ELR (cell line): ENCODE measurements at regions not wholly inside any gene's neighbourhood (a gene's known extent, or its start where the extent isn't known, plus 50 kb on each side); places are given as distances from the start of the nearest gene placed in this dataset.
"Not testable (repeated sequence)": the region's sequence is repeated elsewhere in the genome, so short reads cannot be mapped to it uniquely, and the experiment has no call there.

Source experiments
- DNase-seq: peaks from one replicate; pipeline ENCODE4 v3.0.0-alpha.2; 2015; ENCODE audit warnings: low read depth

- DNase-seq: no peak
Measured at GRCh38 chr7:39758234-39758970, 135.0 kb downstream of the RALA start.

GRCh38 chr7:39761449-39761848 is 138.1 kb downstream of the RALA start:
- DNase-seq: no peak

- DNase-seq: not testable (repeated sequence)
Measured at GRCh38 chr7:39762466-39762865, 139.1 kb downstream of the RALA start.

- peak; percentile 13 for DNase-seq
Measured at GRCh38 chr7:39762881-39763280, 139.5 kb downstream of the RALA start.

GRCh38 chr7:39765833-39766232 is 142.5 kb downstream of the RALA start:
- DNase-seq: not testable (repeated sequence)

- DNase-seq: not testable (repeated sequence)
Measured at GRCh38 chr7:39768439-39768838, 145.1 kb downstream of the RALA start.

- DNase-seq: not testable (repeated sequence)
Measured at GRCh38 chr7:39774341-39774851, 151.0 kb downstream of the RALA start.

GRCh38 chr7:39781557-39781956 is 158.2 kb downstream of the RALA start:
- peak; percentile 89 for DNase-seq

- not testable (repeated sequence) for DNase-seq
Measured at GRCh38 chr7:39786440-39786839, 163.1 kb downstream of the RALA start.

GRCh38 chr7:39791035-39791434 is 159.0 kb upstream of the CDK13 start:
- peak; percentile 57 for DNase-seq

GRCh38 chr7:39791911-39792310 is 158.1 kb upstream of the CDK13 start:
- peak; percentile 4 for DNase-seq

- DNase-seq: not testable (repeated sequence)
Measured at GRCh38 chr7:39793026-39793425, 157.0 kb upstream of the CDK13 start.

GRCh38 chr7:39793851-39794250 is 156.2 kb upstream of the CDK13 start:
- not testable (repeated sequence) for DNase-seq

GRCh38 chr7:39796947-39797346 is 153.1 kb upstream of the CDK13 start:
- DNase-seq: not testable (repeated sequence)

- DNase-seq: not testable (repeated sequence)
Measured at GRCh38 chr7:39798077-39798476, 152.0 kb upstream of the CDK13 start.

GRCh38 chr7:39808796-39809481 is 141.1 kb upstream of the CDK13 start:
- no peak for DNase-seq

GRCh38 chr7:39810204-39810642 is 139.8 kb upstream of the CDK13 start:
- no peak for DNase-seq

- no peak for DNase-seq
Measured at GRCh38 chr7:39810710-39811109, 139.3 kb upstream of the CDK13 start.

GRCh38 chr7:39811161-39811614 is 138.9 kb upstream of the CDK13 start:
- peak; percentile 25 for DNase-seq

- DNase-seq: no peak
Measured at GRCh38 chr7:39816462-39817060, 133.5 kb upstream of the CDK13 start.

- no peak for DNase-seq
Measured at GRCh38 chr7:39819514-39819913, 130.5 kb upstream of the CDK13 start.

- no peak for DNase-seq
Measured at GRCh38 chr7:39824456-39825200, 125.4 kb upstream of the CDK13 start.
